Activated T-cell treated with anti-CD3 and anti-CD28 coated beads for 48 hours (primary cell): ENCODE measurements at regions not wholly inside any gene's neighbourhood (a gene's known extent, or its start where the extent isn't known, plus 50 kb on each side); places are given as distances from the start of the nearest gene placed in this dataset.
"Not testable (repeated sequence)": the region's sequence is repeated elsewhere in the genome, so short reads cannot be mapped to it uniquely, and the experiment has no call there.

ENCODE experiments used
- DNase-seq: peaks from one replicate; pipeline ENCODE4 v3.0.0-alpha.2; 2020; ENCODE audit warnings: low read depth

GRCh38 chr19:30942636-30943035 lies 406.6 kb downstream of the TSHZ3 start:
- no peak for DNase-seq

- no peak for DNase-seq
Measured at GRCh38 chr19:30941591-30941990, 407.6 kb downstream of the TSHZ3 start.

GRCh38 chr19:30936276-30936675 lies 413.0 kb downstream of the TSHZ3 start:
- DNase-seq, result no peak

- DNase-seq, result no peak
Measured at GRCh38 chr19:30935146-30935545, 414.1 kb downstream of the TSHZ3 start.

- not testable (repeated sequence) for DNase-seq
Measured at GRCh38 chr19:30933454-30933853, 415.8 kb downstream of the TSHZ3 start.

- no peak for DNase-seq
Measured at GRCh38 chr19:30932854-30933253, 416.4 kb downstream of the TSHZ3 start.

- DNase-seq, result no peak
Measured at GRCh38 chr19:30930941-30931706, 418.1 kb downstream of the TSHZ3 start.

GRCh38 chr19:30927705-30928104 lies 421.5 kb downstream of the TSHZ3 start:
- DNase-seq, result no peak

- DNase-seq, result no peak
Measured at GRCh38 chr19:30924670-30925069, 424.6 kb downstream of the TSHZ3 start.

- no peak for DNase-seq
Measured at GRCh38 chr19:30924069-30924636, 425.1 kb downstream of the TSHZ3 start.

- DNase-seq, result no peak
Measured at GRCh38 chr19:30923621-30924020, 425.6 kb downstream of the TSHZ3 start.

GRCh38 chr19:30923096-30923495 lies 426.1 kb downstream of the TSHZ3 start:
- no peak for DNase-seq

- DNase-seq, result no peak
Measured at GRCh38 chr19:30920222-30920621, 429.0 kb downstream of the TSHZ3 start.

- DNase-seq, result no peak
Measured at GRCh38 chr19:30919737-30920136, 429.5 kb downstream of the TSHZ3 start.

GRCh38 chr19:30916238-30916637 lies 433.0 kb downstream of the TSHZ3 start:
- DNase-seq, result no peak

- DNase-seq, result no peak
Measured at GRCh38 chr19:30911491-30911890, 437.7 kb downstream of the TSHZ3 start.

- no peak for DNase-seq
Measured at GRCh38 chr19:30910485-30911240, 438.6 kb downstream of the TSHZ3 start.

GRCh38 chr19:30909216-30909615 lies 440.0 kb downstream of the TSHZ3 start:
- no peak for DNase-seq

- DNase-seq, result no peak
Measured at GRCh38 chr19:30908262-30908771, 440.9 kb downstream of the TSHZ3 start.

GRCh38 chr19:30906871-30907270 lies 442.4 kb downstream of the TSHZ3 start:
- DNase-seq, result no peak

- DNase-seq, result no peak
Measured at GRCh38 chr19:30900051-30900450, 449.2 kb downstream of the TSHZ3 start.

GRCh38 chr19:30898353-30899103 lies 450.7 kb downstream of the TSHZ3 start:
- DNase-seq, result no peak
